GM21381 (cell line): ENCODE measurements at regions not wholly inside any gene's neighbourhood (a gene's known extent, or its start where the extent isn't known, plus 50 kb on each side); places are given as distances from the start of the nearest gene placed in this dataset.
"Not testable (repeated sequence)": the region's sequence is repeated elsewhere in the genome, so short reads cannot be mapped to it uniquely, and the experiment has no call there.

ENCODE experiments used
- ATAC-seq: cut with Tn5 transposase; IDR thresholded peaks from one replicate; pipeline ENCODE4 v1.9.1; 2021; ENCODE audit warnings: mild to moderate bottlenecking, moderate library complexity; ENCODE audit not compliant: unreplicated experiment

DNA sequence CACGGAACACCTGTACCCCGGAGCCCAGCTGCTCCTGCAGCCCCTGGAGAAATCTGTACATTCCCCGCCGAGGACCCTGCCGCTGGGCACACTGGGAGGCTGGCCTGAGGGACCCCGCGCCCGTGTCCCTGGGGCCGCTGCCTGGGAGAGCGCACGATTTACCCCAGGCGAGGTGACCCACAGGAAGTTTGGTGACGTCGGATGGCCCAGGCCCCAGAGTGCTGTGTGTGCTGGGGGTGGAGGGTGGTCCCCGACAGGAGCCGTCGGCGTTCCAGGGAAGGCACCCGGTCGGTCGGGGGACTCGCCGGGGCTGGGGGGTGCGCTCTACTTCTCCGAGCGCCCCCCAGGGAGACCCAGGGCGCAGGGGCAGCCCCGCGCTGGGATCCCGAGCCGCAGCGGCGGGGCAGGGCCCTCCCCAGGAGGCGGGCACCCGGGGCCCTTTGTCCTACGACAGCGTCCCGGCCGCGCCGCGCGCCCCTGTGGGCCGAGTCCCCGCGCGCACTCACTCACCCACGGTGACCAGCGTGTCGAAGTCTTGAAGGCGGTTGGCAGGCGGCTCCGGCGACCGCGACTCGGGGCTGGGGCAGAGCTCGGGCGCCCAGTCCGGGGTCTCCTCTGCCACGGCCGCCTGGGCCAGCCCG lies 167.9 kb upstream of the PRKX start:
- ATAC-seq, result peak; percentile 37

DNA sequence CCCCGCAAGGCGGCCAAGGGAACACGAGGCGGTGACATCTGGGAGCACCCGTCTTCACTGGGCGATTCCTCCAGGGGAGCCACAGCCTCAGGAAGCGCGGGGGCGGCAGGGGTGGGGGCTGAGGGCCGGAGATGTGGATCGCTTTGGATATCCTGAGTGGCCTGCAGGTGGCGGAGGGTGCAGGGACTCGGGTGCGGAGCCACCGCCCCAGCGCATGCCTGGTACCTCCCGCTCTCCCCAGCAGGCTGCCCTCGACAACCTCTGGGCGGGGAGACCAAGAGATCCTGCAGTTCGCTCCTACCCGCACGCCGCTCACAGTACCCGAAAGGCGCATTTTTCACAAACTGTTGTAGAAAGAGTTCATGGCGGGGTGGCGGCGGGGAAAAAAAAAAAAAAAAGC lies 162.9 kb upstream of the PRKX start:
- ATAC-seq, result not testable (repeated sequence)

DNA sequence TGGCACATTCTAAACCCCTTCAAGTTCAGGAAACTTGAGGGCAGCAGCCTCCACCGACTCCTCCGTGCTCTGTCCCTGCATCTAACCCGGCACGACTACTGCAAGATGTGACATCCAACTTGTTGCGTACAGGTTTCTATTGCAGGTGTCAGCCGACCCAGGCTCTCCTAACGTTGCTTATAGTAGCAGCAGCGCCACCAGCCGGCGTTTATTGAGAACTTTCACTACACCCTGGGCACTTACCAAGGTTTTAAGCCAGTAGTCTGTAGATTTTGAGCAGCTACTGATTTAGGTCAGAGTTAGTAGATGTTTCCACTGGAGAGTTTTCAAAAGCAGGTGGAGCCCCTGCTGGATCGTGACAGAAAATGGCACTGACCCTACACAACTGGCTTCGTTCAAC lies 162.2 kb upstream of the PRKX start:
- not testable (repeated sequence) for ATAC-seq

DNA sequence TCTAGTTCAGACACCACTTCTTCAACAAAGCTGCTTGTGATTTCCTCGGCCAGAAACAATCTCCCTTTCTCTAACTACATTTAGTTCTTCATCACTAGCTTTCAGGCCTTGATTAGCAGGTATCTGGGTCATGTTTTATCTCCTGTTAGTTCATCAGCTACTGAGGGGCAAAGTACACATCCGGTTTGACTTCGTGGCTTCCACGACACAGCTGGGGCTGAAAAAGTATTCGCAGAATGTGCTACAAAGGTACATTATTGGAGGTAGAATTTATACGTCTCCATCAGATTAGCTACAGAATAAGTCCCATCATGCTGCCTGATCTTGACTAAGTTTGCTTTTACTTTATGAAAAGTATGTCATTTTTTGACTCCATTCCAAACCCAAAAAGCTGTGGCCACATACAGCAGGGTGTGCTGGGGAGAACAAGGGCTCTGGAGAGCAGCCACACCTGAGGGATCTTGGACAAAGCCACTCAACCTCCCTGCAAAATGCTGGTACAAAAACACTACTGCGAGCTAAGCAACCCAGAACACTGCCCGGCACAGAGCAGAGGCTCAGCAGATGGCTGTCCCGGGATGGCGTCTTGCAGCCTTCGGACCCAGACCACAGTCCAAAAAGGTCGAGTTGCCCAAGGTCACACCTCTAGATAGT lies 158.9 kb upstream of the PRKX start:
- not testable (repeated sequence) for ATAC-seq

DNA sequence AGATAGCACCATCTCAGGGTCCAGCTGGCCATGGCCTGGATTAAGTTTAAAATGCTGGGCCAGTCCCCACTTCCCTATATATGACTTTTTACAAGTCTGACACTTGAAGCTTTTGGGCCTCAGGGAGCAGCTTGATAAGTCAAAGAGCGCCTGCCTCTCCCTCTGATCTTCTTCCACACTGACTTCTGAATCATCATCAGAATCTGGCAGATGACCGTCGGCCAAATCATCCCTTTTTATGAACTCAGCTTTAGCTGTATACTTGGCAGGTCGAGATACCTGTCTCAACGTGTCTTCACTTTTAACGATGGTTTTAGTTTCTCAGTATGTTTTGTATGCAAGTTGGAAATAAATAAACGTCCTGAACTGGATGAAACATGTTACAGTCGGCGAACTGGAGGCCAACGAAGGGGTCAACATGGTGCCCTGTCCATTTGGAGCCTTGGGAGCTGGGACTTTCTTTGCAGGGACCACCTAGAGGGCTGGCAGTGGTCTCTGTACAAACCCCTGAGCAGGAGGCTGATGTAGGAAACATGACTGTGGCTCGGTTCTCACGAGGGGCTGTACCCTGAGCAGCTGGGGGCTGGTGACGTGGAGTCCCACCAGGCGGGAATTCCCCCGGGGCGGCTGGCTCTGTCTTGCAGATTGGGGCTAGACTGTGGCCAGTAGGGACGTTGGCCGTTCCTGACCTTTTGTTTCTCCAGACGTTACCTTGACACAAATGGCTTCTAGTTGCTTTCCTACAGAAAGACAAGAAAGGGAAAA lies 153.8 kb upstream of the PRKX start:
- not testable (repeated sequence) for ATAC-seq

DNA sequence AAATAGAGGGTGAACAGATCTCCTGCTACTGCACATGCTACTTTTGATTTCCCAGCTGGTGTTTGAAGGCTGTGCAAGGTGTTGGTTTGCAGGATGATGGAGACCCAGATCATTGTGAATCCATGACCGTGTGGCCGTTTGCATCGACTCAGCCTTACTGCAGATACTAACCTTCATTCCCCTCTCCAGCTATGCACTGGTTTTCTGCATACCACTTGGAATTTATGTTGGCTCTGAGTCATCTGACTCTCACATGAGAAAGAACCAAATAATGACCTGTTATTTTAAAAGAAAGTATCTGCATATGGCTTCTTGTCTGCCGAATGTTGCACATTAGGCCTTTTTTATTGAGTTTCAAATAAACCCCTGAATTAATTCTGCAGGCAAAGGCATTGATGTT lies 144.9 kb upstream of the PRKX start:
- not testable (repeated sequence) for ATAC-seq

DNA sequence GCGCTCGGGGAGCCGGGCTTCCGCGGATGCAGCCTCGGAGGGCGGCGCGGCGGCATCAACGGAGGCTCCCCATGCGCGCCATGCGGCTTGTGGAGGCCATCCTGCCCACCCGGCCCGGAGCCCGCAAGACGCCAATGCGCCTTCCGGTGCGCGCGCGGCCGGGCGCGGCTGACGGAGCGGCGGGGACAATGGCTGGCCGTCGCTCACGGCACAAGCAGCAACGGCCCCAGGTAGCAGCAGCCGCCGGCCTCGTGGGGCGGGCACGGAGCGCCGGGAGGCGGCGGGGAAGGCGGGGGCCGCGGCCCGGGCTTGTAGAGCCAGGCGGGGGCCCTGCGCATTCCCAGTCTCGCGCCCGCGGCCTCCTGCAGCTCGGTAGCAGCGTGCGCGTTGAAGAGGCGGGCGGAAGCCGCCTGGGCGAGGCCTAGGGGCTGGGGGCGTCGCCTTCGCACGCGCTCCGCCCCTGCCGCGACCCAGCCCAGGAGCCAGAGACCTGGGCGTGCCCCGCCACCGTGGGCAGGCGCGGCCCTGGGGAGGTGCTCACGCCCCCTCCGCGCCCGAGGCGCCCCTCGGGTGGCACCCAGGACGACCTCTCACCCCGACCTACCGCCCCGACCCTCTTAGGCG lies 130.2 kb upstream of the PRKX start:
- ATAC-seq, result peak; percentile 93

DNA sequence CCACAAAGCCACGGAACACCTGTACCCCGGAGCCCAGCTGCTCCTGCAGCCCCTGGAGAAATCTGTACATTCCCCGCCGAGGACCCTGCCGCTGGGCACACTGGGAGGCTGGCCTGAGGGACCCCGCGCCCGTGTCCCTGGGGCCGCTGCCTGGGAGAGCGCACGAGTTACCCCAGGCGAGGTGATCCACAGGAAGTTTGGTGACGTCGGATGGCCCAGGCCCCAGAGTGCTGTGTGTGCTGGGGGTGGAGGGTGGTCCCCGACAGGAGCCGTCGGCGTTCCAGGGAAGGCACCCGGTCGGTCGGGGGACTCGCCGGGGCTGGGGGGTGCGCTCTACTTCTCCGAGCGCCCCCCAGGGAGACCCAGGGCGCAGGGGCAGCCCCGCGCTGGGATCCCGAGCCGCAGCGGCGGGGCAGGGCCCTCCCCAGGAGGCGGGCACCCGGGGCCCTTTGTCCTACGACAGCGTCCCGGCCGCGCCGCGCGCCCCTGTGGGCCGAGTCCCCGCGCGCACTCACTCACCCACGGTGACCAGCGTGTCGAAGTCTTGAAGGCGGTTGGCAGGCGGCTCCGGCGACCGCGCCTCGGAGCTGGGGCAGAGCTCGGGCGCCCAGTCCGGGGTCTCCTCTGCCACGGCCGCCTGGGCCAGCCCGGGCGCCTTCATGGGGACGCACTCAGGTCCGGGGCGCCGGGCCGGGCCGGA lies 129.5 kb upstream of the PRKX start:
- peak; percentile 66 for ATAC-seq

DNA sequence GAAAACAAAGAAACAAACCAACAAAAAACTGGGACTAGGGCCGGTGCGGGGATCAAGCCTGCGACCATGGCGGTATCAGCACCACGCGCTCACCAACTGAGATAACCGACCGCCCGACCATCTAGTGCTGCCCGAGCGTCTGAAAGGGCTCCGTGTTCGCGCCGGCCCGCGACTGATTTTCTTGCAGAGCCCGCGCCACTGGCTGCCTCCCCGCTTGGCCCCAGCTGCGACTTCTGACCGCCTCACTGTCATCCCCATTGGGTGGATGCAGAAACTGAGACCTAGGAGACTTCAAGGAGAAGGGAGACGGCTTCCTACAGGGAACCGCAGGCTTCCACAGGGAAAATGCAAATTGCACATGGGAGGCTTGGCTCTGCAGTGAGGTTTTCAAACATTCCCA lies 125.3 kb upstream of the PRKX start:
- ATAC-seq, result not testable (repeated sequence)

DNA sequence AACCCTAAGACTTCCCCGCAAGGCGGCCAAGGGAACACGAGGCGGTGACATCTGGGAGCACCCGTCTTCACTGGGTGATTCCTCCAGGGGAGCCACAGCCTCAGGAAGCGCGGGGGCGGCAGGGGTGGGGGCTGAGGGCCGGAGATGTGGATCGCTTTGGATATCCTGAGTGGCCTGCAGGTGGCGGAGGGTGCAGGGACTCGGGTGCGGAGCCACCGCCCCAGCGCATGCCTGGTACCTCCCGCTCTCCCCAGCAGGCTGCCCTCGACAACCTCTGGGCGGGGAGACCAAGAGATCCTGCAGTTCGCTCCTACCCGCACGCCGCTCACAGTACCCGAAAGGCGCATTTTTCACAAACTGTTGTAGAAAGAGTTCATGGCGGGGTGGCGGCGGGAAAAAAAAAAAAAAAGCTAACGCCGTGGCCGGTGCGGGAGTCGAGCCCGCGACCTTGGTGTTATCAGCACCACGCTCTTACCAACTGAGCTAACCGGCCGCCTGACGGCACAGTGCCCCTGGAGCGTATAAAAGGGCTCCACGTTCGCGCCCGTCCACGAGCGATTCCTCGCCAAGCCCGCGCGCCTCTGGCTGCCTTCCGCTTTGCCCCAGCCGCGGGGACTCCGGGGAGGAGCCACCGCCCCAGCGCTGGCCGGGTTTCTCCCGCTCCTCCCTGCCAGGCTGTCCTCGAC lies 124.7 kb upstream of the PRKX start:
- not testable (repeated sequence) for ATAC-seq

DNA sequence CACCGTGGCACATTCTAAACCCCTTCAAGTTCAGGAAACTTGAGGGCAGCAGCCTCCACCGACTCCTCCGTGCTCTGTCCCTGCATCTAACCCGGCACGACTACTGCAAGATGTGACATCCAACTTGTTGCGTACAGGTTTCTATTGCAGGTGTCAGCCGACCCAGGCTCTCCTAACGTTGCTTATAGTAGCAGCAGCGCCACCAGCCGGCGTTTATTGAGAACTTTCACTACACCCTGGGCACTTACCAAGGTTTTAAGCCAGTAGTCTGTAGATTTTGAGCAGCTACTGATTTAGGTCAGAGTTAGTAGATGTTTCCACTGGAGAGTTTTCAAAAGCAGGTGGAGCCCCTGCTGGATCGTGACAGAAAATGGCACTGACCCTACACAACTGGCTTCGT lies 123.8 kb upstream of the PRKX start:
- ATAC-seq, result not testable (repeated sequence)

DNA sequence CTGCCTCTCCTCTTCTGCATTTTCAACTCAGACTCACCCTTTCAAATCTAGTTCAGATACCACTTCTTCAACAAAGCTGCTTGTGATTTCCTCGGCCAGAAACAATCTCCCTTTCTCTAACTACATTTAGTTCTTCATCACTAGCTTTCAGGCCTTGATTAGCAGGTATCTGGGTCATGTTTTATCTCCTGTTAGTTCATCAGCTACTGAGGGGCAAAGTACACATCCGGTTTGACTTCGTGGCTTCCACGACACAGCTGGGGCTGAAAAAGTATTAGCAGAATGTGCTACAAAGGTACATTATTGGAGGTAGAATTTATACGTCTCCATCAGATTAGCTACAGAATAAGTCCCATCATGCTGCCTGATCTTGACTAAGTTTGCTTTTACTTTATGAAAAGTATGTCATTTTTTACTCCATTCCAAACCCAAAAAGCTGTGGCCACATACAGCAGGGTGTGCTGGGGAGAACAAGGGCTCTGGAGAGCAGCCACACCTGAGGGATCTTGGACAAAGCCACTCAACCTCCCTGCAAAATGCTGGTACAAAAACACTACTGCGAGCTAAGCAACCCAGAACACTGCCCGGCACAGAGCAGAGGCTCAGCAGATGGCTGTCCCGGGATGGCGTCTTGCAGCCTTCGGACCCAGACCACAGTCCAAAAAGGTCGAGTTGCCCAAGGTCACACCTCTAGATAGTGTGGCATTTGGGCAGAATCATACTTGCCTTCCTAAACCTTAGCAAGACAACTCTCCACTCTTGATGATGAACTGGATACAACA lies 120.5 kb upstream of the PRKX start:
- not testable (repeated sequence) for ATAC-seq

DNA sequence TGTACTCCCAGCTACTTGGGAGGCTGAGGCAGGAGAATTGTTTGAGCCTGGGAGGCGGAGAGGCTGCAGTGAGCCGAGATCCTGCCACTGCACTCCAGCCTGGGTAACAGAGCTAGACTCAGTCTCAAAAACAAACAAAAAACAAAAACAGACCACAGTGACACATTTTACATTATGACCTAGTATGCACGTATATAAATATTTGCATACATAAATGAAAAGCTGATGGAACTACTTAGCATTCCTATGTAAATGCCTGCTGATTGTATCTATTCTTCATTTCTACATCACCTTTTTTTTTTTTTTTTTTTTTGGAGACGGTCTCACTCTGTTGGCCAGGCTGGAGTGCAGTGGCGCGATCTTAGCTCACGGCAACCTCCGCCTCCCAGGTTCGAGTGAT lies 116.6 kb upstream of the PRKX start:
- ATAC-seq, result not testable (repeated sequence)

DNA sequence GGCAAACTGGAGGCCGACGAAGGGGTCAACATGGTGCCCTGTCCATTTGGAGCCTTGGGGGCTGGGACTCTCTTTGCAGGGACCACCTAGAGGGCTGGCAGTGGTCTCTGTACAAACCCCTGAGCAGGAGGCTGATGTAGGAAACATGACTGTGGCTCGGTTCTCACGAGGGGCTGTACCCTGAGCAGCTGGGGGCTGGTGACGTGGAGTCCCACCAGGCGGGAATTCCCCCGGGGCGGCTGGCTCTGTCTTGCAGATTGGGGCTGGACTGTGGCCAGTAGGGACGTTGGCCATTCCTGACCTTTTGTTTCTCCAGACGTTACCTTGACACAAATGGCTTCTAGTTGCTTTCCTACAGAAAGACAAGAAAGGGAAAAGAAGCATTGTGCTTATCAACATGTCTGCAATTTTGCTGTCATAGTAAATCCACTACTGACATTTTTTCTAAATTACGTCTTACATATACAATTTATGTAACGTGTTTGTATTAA lies 115.6 kb upstream of the PRKX start:
- not testable (repeated sequence) for ATAC-seq

DNA sequence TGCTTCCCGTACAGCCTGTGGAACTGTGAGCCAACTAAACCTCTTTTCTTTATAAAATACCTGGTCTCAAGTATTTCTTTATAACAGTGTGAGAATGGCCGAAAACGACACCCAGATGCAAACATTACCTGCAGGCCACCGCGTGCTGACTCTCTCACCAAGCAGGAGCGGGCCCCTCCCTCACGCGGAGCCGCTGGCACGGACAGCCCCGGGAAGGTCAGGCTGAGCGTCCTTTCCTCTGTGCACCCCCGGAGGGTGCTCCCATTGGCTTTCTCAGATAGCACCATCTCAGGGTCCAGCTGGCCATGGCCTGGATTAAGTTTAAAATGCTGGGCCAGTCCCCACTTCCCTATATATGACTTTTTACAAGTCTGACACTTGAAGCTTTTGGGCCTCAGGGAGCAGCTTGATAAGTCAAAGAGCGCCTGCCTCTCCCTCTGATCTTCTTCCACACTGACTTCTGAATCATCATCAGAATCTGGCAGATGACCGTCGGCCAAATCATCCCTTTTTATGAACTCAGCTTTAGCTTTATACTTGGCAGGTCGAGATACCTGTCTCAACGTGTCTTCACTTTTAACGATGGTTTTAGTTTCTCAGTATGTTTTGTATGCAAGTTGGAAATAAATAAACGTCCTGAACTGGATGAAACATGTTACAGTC lies 115.1 kb upstream of the PRKX start:
- not testable (repeated sequence) for ATAC-seq

DNA sequence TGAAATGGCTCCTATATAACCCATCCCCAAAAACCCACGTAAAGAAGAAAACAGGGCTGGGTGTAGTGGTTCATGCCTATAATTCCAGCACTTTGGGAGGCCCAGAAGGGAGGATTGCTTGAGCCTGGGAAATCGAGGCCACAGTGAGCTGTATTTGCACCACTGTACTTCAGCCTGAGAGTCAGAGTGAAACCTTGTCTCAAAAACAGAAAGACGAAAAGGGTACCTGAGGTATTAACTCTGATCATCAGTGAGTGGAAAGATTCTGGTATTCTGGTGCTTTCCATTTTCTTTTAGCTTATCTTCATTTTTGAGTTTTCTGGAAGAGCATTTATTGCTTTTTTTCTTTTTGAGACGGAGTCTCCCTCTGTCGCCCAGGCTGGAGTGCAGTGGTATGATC lies 110.6 kb upstream of the PRKX start:
- ATAC-seq, result not testable (repeated sequence)

DNA sequence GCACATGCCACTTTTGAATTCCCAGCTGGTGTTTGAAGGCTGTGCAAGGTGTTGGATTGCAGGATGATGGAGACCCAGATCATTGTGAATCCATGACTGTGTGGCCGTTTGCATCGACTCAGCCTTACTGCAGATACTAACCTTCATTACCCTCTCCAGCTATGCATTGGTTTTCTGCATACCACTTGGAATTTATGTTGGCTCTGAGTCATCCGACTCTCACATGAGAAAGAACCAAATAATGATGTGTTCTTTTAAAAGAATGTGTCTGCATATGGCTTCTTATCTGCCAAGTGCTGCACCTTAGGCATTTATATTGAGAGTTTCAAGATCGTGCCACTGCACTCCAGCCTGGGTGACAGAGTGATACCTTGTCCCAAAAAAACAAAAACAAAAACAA lies 106.7 kb upstream of the PRKX start:
- no peak for ATAC-seq

DNA sequence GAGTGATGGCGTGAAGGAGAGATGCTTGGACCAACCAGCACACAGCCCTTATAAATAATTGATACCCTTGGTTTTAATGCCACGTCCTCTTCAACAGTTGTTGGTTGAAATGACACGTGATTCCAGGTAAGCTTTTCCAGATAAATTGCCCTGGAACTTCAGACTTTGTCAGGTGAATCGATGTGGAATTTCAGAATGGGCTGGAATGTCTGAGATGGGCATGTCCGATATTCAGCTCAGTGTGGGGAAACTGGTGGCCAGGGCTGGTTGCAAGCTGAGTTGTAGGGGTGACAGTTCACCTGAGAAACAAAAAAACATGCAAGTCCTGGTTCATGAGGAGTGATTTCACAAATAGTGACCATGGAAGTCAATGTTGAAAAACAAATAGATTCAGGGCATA lies 104.0 kb upstream of the PRKX start:
- ATAC-seq, result not testable (repeated sequence)
